Activated naive CD4-positive, alpha-beta T cell treated with anti-CD3 and anti-CD28 coated beads, Interleukin-2, amount 50 U/mL, for 72 hours (primary cell): ENCODE measurements at regions not wholly inside any gene's neighbourhood (a gene's known extent, or its start where the extent isn't known, plus 50 kb on each side); places are given as distances from the start of the nearest gene placed in this dataset.

Source experiments
- ATAC-seq, 2 donors: fragments of 150-1000 bp; cut with Tn5 transposase; 2 replicates each; pipeline ENCODE4 v1.10.0; 2021; ENCODE audit warnings: mild to moderate bottlenecking in 2 of 2, moderate library complexity in 2 of 2
- DNase-seq, 2 donors: peaks; one replicate each; pipeline ENCODE4 v3.0.0; 2021 to 2022; ENCODE audit warnings: low spot score in 2 of 2
- H3K27ac Mint-ChIP-seq, 2 donors: one replicate each; pipeline ENCODE4 v1.8.0; 2022; ENCODE audit warnings: mild to moderate bottlenecking in 2 of 2, mixed read lengths in 2 of 2
- H3K36me3 Mint-ChIP-seq, 2 donors: one replicate each; pipeline ENCODE4 v1.8.0; 2022; ENCODE audit warnings: mixed read lengths in 2 of 2
- H3K9me3 Mint-ChIP-seq, 2 donors: one replicate each; pipeline ENCODE4 v1.8.0; 2022; ENCODE audit warnings: mixed read lengths in 2 of 2

GRCh38 chr4:89397441-89397840, 89.8 kb upstream of the GPRIN3 start:
- Mint-ChIP-seq H3K27ac (no peak overlapping the region), H3K9me3 (no peaks in the 10 kb centered on the region), H3K36me3 (no peaks in the 10 kb centered on the region)
- ATAC-seq (no peak), DNase-seq (no peak)

- DNase-seq (no peak), ATAC-seq (no peak)
- Mint-ChIP-seq H3K27ac (no peak overlapping the region), H3K36me3 (no peaks in the 10 kb centered on the region), H3K9me3 (peaks cover 11 to 16% of the 10 kb centered on the region in 2 donors)
These were observed 74.8 kb upstream of the GPRIN3 start for GRCh38 chr4:89382439-89382838.

GRCh38 chr4:89380980-89381379, 73.4 kb upstream of the GPRIN3 start:
- Mint-ChIP-seq H3K9me3 (peaks cover 8 to 11% of the 10 kb centered on the region in 2 donors), H3K27ac (no peak overlapping the region), H3K36me3 (no peaks in the 10 kb centered on the region)
- no peak for ATAC-seq
- DNase-seq: no peak

- Mint-ChIP-seq H3K27ac (no peak overlapping the region), H3K9me3 (peaks cover 8 to 11% of the 10 kb centered on the region in 2 donors), H3K36me3 (no peaks in the 10 kb centered on the region)
- ATAC-seq: no peak
- DNase-seq: no peak
These were observed 72.0 kb upstream of the GPRIN3 start for GRCh38 chr4:89379511-89380044.

GRCh38 chr4:89373394-89373793, 65.8 kb upstream of the GPRIN3 start:
- H3K9me3 Mint-ChIP-seq: peaks cover 7 to 13% of the 10 kb centered on the region in 2 donors
- DNase-seq (no peak), ATAC-seq (peak in 1 of 2 donors; percentile 77)
- H3K27ac Mint-ChIP-seq: no peak overlapping the region
- no peaks in the 10 kb centered on the region for H3K36me3 Mint-ChIP-seq

- H3K36me3 Mint-ChIP-seq: peaks cover 0 to 8% of the 10 kb centered on the region in 2 donors
- no peak for DNase-seq
- H3K27ac Mint-ChIP-seq: no peak overlapping the region
- H3K9me3 Mint-ChIP-seq: peaks cover 11 to 19% of the 10 kb centered on the region in 2 donors
- no peak for ATAC-seq
These were observed 64.0 kb upstream of the GPRIN3 start for GRCh38 chr4:89371614-89372013.

- ATAC-seq (no peak), DNase-seq (no peak)
- no peak overlapping the region for H3K27ac Mint-ChIP-seq
- H3K36me3 Mint-ChIP-seq: peaks cover 0 to 9% of the 10 kb centered on the region in 2 donors
- H3K9me3 Mint-ChIP-seq: peaks cover 16 to 20% of the 10 kb centered on the region in 2 donors
These were observed 62.0 kb upstream of the GPRIN3 start for GRCh38 chr4:89369581-89369980.

GRCh38 chr4:89368861-89369260, 61.3 kb upstream of the GPRIN3 start:
- ATAC-seq: no peak
- Mint-ChIP-seq H3K27ac (no peak overlapping the region), H3K36me3 (peaks cover 0 to 14% of the 10 kb centered on the region in 2 donors)

GRCh38 chr4:89365776-89366175, 58.2 kb upstream of the GPRIN3 start:
- Mint-ChIP-seq H3K9me3 (peaks cover 16 to 29% of the 10 kb centered on the region in 2 donors), H3K27ac (no peak overlapping the region)

More at GRCh38 chr4:89368861-89369260, 61.3 kb upstream of the GPRIN3 start:
- DNase-seq: no peak
- H3K9me3 Mint-ChIP-seq: peaks cover 16 to 28% of the 10 kb centered on the region in 2 donors

GRCh38 chr4:89365375-89365774, 57.8 kb upstream of the GPRIN3 start:
- ATAC-seq (no peak), DNase-seq (no peak)
- peaks cover 0 to 17% of the 10 kb centered on the region in 2 donors for H3K36me3 Mint-ChIP-seq
- no peak overlapping the region for H3K27ac Mint-ChIP-seq
- peaks cover 16 to 29% of the 10 kb centered on the region in 2 donors for H3K9me3 Mint-ChIP-seq

More at GRCh38 chr4:89365776-89366175, 58.2 kb upstream of the GPRIN3 start:
- ATAC-seq: peak; percentile 73 to 99
- DNase-seq: no peak
- peaks cover 0 to 17% of the 10 kb centered on the region in 2 donors for H3K36me3 Mint-ChIP-seq

GRCh38 chr4:89364541-89364940, 56.9 kb upstream of the GPRIN3 start:
- H3K27ac Mint-ChIP-seq: no peak overlapping the region
- ATAC-seq: no peak
- H3K36me3 Mint-ChIP-seq: peaks cover 0 to 17% of the 10 kb centered on the region in 2 donors

GRCh38 chr4:89363786-89364185, 56.2 kb upstream of the GPRIN3 start:
- peaks cover 0 to 17% of the 10 kb centered on the region in 2 donors for H3K36me3 Mint-ChIP-seq
- no peak for DNase-seq
- no peak for ATAC-seq

More at GRCh38 chr4:89364541-89364940, 56.9 kb upstream of the GPRIN3 start:
- H3K9me3 Mint-ChIP-seq: peaks cover 10 to 22% of the 10 kb centered on the region in 2 donors
- DNase-seq: no peak

GRCh38 chr4:89358935-89359638, 51.5 kb upstream of the GPRIN3 start:
- Mint-ChIP-seq H3K9me3 (peaks cover 0 to 4% of the 10 kb centered on the region in 2 donors), H3K27ac (no peak overlapping the region), H3K36me3 (peaks cover 0 to 5% of the 10 kb centered on the region in 2 donors)
- ATAC-seq (no peak), DNase-seq (no peak)

More at GRCh38 chr4:89363786-89364185, 56.2 kb upstream of the GPRIN3 start:
- Mint-ChIP-seq H3K27ac (no peak overlapping the region), H3K9me3 (peaks cover 10 to 19% of the 10 kb centered on the region in 2 donors)

GRCh38 chr4:89357787-89358186, 50.2 kb upstream of the GPRIN3 start:
- ATAC-seq (no peak), DNase-seq (no peak)
- Mint-ChIP-seq H3K36me3 (no peaks in the 10 kb centered on the region), H3K9me3 (no peaks in the 10 kb centered on the region), H3K27ac (no peak overlapping the region)
